HG03045 (cell line): ENCODE measurements at regions not wholly inside any gene's neighbourhood (a gene's known extent, or its start where the extent isn't known, plus 50 kb on each side); places are given as distances from the start of the nearest gene placed in this dataset.

Experiments used
- ATAC-seq: cut with Tn5 transposase; IDR thresholded peaks from one replicate; pipeline ENCODE4 v1.9.1; 2021; ENCODE audit warnings: mild to moderate bottlenecking, moderate library complexity; ENCODE audit not compliant: unreplicated experiment

GRCh38 chr22:23522623-23523251 is 57.4 kb downstream of the IGLL1 start:
- ATAC-seq = no peak

DNA sequence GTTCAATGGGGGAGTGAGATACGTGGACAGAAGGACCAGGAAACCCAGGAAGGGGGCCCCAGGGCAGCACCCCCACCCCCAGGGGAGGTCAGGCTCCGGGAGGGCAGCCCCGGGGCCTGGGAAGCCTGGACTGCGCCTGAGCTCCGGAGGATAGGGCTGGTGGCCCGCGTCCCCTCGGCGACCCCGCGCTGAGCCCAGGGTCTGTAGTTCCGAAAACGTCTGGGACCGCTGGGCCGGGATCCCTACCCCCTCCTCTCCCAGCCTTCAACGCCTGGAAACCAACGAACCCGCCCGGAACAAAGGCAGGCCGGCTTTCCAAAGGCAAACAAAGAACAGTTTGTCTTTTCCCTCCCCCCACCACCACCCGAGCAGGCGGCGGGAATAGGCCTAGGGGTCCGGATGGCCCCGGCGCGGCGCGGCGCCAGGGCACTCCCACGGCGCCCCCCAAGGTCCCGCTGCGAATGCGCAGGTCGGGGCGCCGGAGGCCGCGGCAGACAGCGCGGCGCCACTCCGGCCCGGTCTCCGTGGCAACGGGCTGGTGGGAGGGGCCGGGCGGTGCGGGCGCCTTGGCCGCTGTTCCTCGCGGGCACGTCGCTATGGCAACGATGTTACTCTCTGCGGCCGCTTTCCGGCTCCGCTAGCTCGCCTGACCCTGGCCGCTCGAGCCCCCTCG is 58.5 kb downstream of the IGLL1 start:
- ATAC-seq = peak; percentile 65

- ATAC-seq = no peak
These were observed 59.1 kb downstream of the IGLL1 start for GRCh38 chr22:23520863-23521440.

GRCh38 chr22:23519442-23520157 is 60.5 kb downstream of the IGLL1 start:
- ATAC-seq = no peak

GRCh38 chr22:23518376-23519187 is 61.5 kb downstream of the IGLL1 start:
- ATAC-seq = no peak

- no peak for ATAC-seq
These were observed 62.2 kb downstream of the IGLL1 start for GRCh38 chr22:23517804-23518375.

DNA sequence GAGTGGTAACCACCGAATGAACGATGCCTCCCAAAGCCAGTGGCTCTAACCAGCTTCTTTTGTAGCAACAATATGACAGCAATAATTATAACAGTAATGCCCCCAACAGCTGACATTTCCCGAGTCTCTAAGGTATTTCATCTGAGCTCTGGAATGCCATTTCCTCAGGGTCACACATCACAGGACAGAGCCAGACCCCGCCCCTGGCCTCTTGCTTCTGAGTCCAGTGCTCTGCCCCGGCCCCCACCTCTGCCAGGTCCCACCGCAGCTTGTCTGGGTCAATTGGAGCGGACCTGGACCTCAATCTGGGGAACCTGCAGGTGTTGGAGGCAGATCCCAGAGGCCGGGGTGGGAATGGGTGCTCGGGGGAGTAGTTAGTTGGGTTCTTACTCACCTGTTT is 63.8 kb downstream of the IGLL1 start:
- ATAC-seq = no peak

DNA sequence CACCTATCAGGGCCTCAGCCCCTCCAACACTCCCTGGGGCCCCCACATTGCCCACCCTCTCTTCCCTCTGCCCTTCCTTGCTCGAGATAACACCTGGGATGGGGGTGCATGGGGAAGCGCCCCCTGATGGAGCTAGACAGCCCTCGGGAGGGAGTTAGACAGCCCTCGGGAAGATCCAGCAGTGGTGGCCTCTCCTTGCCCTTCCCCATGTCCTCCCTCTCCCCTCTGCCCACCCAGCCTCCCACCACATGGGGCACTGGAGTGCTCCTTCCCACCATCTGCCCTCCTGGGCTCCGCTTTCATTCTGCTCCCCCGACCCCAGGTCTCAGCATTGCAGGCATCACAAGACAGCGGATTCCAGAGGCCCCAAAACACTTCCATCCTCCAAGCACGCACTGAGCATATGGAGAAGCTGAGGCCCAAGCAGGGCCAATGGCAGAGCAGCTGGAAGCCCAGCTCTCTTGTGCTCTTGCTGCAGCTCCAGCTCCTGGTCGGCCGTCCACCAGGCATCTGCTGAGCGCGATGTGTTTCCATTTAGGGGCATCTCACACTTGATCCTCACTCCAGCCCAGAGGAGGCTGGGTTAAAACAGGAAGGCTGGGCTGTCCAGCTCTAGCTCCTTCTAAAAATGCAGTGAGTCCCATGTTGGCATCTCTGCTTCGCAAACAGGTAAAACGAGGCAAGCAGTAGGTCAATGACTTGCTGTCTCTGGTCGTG is 65.6 kb downstream of the IGLL1 start:
- no peak for ATAC-seq

DNA sequence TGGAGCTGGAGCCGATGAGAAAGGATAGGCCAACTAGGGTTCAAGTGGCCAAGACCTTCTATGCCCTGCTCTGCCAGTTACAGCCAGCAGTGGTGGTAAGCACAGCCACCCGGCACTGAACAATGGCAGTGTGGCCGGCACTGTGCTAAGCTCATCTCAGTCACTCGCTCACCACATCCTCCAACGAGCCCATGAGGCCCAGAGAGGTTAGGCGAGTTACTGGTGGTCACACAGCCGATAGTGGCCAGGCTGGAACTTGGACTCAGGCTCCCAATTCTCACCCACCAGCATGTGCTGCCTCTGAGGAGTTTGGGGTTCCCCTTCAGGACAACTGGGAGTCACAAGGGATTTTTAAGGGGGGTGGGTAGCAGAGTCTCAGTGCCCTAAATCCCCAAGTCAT is 66.4 kb downstream of the IGLL1 start:
- no peak for ATAC-seq

DNA sequence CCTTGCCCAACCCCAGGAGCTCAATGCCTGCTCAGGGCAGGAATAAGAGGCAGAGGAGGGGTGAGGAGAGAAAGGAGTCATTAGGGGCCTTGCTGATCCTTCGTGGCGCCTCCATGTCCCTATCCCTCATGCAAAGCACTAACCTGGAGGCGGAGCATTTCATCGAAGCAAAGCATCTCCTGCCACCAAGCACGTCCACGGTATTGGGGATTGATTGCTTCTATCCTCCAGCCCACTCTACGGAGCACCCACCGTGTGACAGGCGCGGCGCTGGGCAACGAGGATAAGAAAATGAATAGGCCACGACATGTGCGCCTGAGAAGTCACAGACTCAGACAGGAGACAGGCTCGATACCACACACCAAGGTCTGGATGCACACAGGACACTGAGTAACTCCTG is 67.0 kb downstream of the IGLL1 start:
- ATAC-seq = no peak

DNA sequence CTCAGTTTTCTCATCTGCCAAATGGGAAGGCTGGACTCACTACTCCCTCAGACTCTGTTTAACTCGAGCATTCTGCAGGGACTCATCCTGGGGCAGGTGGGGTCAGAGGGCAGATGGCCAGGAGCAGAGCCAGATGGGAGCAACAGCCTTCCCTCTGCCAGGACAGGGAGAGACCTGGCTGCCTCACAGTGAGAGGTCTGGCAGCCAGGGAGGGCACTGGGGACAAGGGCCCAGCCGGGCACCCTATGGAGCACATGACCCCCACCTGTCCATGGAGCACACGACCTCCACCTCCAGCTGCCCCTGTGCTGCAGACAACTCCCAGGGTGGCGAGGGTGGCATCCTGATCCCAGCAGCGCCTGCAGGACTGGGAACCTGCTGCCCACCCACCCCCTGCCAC is 67.4 kb downstream of the IGLL1 start:
- ATAC-seq = no peak

- ATAC-seq = no peak
These were observed 67.8 kb downstream of the IGLL1 start for GRCh38 chr22:23512348-23512705.

DNA sequence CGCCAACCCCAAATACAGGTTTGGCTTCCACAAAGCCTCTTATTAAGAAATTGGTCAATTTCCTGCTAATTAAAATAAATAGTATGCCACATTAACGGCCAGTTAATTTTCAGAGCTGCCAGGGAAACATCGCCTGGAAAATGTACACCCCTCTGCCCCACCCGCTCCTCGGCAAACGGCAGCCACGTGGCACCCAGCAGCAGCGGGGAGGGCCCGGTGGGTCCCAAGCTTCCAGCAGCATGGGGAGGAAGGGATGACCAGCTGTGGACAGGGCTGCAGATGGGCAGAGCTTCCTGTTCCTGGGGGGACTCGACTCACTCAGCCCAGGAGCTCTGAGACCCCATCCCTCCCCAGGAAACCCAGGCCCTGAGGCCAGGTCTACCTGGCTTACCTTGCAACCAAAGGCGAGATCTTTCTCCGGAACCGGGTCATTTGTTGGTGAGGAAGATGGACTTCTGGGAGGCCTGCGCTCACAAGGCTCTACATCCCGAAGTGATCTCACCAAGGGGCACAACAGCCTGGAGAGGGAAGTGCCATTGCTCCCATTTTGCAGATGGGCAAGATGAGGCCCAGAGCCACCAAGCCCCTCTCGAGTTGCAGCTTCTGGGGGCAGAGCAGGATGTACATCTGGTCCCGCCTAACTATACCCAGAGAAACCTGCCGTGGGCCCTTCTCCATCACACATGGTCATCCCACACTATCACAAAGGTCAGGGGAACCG is 68.3 kb downstream of the IGLL1 start:
- ATAC-seq = no peak

DNA sequence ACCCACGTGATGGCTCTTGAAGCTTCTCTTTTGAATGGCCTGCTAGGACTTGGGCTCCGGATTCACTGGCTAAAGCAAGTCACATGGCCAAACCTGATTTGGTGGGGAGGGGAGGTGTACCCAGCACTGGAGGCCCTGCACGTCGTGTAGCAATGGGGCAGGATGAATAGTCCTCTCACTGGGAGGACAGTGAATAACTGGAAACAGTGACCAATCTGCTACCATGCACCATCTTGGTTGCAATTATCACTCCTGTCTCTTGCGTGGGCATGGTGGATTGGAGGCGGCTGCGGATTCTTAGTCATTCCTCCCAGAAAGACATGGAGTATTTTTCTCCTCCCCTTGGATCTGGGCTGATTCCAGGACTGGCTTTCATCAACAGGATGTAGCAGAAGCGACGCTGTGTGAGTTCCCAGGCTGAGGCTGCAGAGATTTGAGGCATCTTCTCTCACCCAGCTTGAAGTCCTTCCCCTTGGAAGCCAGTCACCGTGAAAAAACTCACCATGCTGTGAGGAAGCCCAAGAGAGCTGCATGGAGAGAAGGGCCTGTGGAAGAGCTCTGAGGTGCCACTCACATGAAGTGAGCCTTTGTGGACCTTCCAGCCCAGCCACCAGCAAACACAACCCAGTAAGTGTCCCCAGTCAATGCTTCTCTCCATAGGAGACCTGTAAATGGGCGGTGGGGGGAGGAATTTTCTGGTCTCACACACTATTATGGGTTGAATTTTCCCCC is 70.4 kb downstream of the IGLL1 start:
- no peak for ATAC-seq

DNA sequence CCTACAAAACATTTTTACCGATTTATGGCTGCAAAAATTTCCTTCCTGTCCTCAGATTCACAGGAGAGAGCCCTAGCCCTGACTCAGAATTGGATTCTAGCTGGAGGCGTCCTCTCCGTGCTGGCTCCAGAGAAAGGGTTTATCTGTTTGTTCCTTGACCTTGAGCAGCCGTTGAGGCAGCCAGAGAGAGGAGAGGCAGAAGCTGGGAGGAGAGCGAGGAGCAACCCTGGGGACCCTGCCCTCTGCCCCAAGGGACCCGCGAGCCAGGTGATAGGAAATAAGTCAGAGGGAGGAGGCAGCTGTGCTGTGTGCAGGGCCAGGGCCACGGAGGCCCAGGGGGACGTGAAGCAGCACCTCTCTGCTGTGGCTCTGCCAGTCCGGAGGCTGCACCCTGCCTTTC is 75.6 kb downstream of the IGLL1 start:
- no peak for ATAC-seq

- no peak for ATAC-seq
These were observed 76.2 kb downstream of the IGLL1 start for GRCh38 chr22:23503736-23504440.

DNA sequence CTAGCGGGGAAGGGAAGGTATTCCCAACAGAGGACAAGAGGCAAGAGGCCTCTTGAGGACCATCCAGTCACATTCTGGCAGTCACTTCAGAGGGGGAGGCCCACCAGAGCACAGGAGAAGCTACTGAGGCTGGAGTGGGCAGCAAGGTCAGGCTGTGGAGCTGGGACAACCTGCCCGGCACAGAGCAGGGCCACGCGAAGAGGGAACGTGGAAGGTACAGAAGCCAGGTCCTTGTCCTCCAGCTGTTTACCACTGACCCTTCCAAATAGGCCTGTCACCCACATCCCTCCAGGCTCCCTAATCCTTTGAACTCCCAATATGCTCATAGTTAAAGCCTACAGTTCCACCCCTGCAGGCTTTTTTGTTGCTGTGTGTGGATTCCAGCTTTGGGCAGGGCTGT is 76.9 kb downstream of the IGLL1 start:
- ATAC-seq = no peak

GRCh38 chr22:23501708-23502107 is 78.4 kb downstream of the IGLL1 start:
- no peak for ATAC-seq
